ENCODE measurements at regions not wholly inside any gene's neighbourhood (a gene's known extent, or its start where the extent isn't known, plus 50 kb on each side); places are given as distances from the start of the nearest gene placed in this dataset.

DNA sequence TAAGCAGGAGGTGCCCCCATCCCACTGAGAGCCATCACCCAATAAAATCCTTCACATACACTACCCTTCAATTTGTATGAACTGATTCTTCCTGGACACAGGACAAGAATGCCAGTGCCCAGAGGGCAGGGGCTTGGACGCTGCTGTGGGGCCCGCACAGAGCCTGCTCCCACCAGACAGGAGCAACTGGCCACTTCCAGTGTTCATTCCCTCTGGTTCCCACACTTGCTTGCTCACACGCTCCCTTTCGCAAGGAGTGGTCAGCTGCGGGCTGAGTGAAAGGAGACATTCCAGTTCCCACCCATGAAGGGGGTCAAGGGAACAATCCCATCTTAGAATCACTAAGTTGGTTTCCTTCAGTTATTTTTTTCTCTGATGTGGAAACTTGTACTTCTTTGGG lies 314.5 kb upstream of the ACO1 start:
- TF ChIP-seq EZH2 (IDR thresholded peaks at IDR 0.05; ENCODE audit: low read depth): no peak
- TF ChIP-seq, protein P1, sequence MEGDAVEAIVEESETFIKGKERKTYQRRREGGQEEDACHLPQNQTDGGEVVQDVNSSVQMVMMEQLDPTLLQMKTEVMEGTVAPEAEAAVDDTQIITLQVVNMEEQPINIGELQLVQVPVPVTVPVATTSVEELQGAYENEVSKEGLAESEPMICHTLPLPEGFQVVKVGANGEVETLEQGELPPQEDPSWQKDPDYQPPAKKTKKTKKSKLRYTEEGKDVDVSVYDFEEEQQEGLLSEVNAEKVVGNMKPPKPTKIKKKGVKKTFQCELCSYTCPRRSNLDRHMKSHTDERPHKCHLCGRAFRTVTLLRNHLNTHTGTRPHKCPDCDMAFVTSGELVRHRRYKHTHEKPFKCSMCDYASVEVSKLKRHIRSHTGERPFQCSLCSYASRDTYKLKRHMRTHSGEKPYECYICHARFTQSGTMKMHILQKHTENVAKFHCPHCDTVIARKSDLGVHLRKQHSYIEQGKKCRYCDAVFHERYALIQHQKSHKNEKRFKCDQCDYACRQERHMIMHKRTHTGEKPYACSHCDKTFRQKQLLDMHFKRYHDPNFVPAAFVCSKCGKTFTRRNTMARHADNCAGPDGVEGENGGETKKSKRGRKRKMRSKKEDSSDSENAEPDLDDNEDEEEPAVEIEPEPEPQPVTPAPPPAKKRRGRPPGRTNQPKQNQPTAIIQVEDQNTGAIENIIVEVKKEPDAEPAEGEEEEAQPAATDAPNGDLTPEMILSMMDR (conservative IDR thresholded peaks at IDR 0.05): no peak

All from PC-9 (cell line).